Heart left ventricle (tissue), 16 donors: ENCODE measurements at regions not wholly inside any gene's neighbourhood (a gene's known extent, or its start where the extent isn't known, plus 50 kb on each side); places are given as distances from the start of the nearest gene placed in this dataset.

ENCODE experiments used
- ATAC-seq, 4 donors: fragments of 200-7000 bp; cut with Tn5 transposase; one replicate each; pipeline ENCODE4 v1.9.1; 2020 to 2022; ENCODE audit warnings: moderate library complexity in 4 of 4, mild to moderate bottlenecking in 3 of 4, moderate number of reproducible peaks in 1 of 4
- DNase-seq, 5 donors: peaks; one replicate each; pipeline ENCODE4 v3.0.0-alpha.2; 2020
- H3K27ac ChIP-seq, 12 donors: fragments of 200-600 bp; sonication (generic) in 4 of 12; one replicate each; pipeline versions ENCODE4 v1.5.0 to v1.8.0; 2016 to 2022; ENCODE audit warnings: mild to moderate bottlenecking in 2 of 12
- H3K27me3 ChIP-seq, 9 donors: fragments of 200-600 bp; sonication (generic) in 2 of 9; one replicate each; pipeline versions ENCODE4 v1.5.1 to v1.8.0; 2016 to 2022; ENCODE audit warnings: mild to moderate bottlenecking in 3 of 9
- H3K36me3 ChIP-seq, 9 donors: fragments of 200-600 bp; sonication (generic) in 2 of 9; one replicate each; pipeline versions ENCODE4 v1.5.0 to v1.8.0; 2018 to 2022; ENCODE audit warnings: mild to moderate bottlenecking in 2 of 9
- H3K4me1 ChIP-seq, 12 donors: fragments of 200-600 bp; sonication (generic) in 4 of 12; one replicate each; pipeline versions ENCODE4 v1.5.0 to v1.8.0; 2016 to 2022; ENCODE audit warnings: mild to moderate bottlenecking in 3 of 12
- H3K4me3 ChIP-seq, 12 donors: fragments of 200-600 bp; sonication (generic) in 4 of 12; one replicate each; pipeline versions ENCODE4 v1.5.0 to v1.8.0; 2017 to 2022; ENCODE audit warnings: mild to moderate bottlenecking in 9 of 12, moderate library complexity in 4 of 12
- H3K9me3 ChIP-seq, 12 donors: fragments of 200-600 bp; sonication (generic) in 4 of 12; one replicate each; pipeline versions ENCODE4 v1.5.0 to v1.8.0; 2016 to 2022; ENCODE audit warnings: mild to moderate bottlenecking in 1 of 12
- POLR2A ChIP-seq, 2 donors: fragments of 450-650 bp; IDR thresholded peaks; one replicate each; pipeline ENCODE4 v1.6.1; 2017; ENCODE audit warnings: antibody characterized with exemption in 2 of 2, mild to moderate bottlenecking in 2 of 2, moderate library complexity in 2 of 2
- WGBS, 4 donors: extraction: QIAGEN DNeasy Blood & Tissue Kit in 2 of 4; methylation state at CpG; one replicate each; pipeline versions ENCODE4 v1.1.5 to v1.1.7; 2013 to 2018; 5-methylcytosine and 5-hydroxymethylcytosine counted together
- intact Hi-C, 10 donors: fragments of 100-400 bp; cut with DNase I; formaldehyde crosslinking; loops; one replicate each; pipeline versions ENCODE4 v1.11.1 to v1.14.2; 2022
- TF ChIP-seq, protein P1 (sequence below), 12 donors: fragments of 200-600 bp; sonication (generic) in 4 of 12; IDR thresholded peaks; one replicate each; pipeline versions ENCODE4 v1.5.0 to v1.8.0; 2018 to 2022; ENCODE audit warnings: antibody characterized with exemption in 12 of 12, mild to moderate bottlenecking in 5 of 12
- donor health status: ischemic (EF 13 %, LVEDD 7.1; RV severe dilation, severe dysfunction).
- donor health status: healthy with polysubstance abuse.
- donor health status: DM: no; HTN: yes; CAD: no.
- donor health status: DM: no; HTN: no; CAD: no.
- donor health status: ischemic (EF 25% LVEDD 6.9; RV normal size, moderate dysfunction).
- donor health status: ischemic (EF 25% LVEDD 5.7; RV mildly dilated, moderate dysfunction).
- donor health status: healthy.
- donor health status: DM: yes; HTN: yes; CAD: no.
- donor health status: ischemic (EF 35%, LVEDD 5.7; RV mildly dilated, moderate dysfunction).
- donor health status: nonischemic (EF 11% LVEDD 7.7; RV severe dilation, severe dysfunction).
- donor health status: DM: yes; HTN: yes; CAD: no.
- donor health status: PGD.
- donor health status: ischemic (EF 29% LVEDD 5.4; RV normal size, mild dysfunction).
- donor health status: nonischemic (EF 23%, LVEDD 6.1; RV moderate dilation, normal function).

DNA sequence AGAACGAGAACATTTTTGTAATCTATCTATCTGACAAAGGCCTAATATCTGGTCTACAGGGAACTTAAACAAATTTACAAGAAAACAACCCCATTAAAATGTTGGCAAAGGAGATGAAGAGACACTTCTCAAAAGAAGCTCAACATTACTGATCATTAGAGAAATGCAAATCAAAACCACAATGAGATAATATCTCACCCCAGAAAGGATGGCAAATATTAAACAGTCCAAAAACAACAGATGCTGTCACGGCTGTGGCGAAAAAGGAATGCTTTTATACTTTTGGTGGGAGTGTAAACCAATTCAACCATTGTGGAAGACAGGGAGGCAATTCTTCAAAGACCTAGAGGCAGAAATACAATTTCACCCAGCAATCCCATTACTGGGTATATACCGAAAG lies 2284.8 kb downstream of the ARAP2 start:
- no peaks in the 10 kb centered on the region for H3K4me1 ChIP-seq
- H3K27me3 ChIP-seq, result no peaks in the 10 kb centered on the region
- no peaks in the 10 kb centered on the region for H3K36me3 ChIP-seq
- ATAC-seq (no peak), DNase-seq (no peak)
- H3K4me3 ChIP-seq, result no peak overlapping the region
- no peak overlapping the region for H3K27ac ChIP-seq
- TF ChIP-seq, protein P1, sequence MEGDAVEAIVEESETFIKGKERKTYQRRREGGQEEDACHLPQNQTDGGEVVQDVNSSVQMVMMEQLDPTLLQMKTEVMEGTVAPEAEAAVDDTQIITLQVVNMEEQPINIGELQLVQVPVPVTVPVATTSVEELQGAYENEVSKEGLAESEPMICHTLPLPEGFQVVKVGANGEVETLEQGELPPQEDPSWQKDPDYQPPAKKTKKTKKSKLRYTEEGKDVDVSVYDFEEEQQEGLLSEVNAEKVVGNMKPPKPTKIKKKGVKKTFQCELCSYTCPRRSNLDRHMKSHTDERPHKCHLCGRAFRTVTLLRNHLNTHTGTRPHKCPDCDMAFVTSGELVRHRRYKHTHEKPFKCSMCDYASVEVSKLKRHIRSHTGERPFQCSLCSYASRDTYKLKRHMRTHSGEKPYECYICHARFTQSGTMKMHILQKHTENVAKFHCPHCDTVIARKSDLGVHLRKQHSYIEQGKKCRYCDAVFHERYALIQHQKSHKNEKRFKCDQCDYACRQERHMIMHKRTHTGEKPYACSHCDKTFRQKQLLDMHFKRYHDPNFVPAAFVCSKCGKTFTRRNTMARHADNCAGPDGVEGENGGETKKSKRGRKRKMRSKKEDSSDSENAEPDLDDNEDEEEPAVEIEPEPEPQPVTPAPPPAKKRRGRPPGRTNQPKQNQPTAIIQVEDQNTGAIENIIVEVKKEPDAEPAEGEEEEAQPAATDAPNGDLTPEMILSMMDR (IDR thresholded peaks at IDR 0.05), result no peak
- TF ChIP-seq POLR2A (IDR thresholded peaks at IDR 0.05), result no peak
- H3K9me3 ChIP-seq, result peaks cover 0 to 8% (median 0%) of the 10 kb centered on the region in 12 donors
- intact Hi-C loops, result no loop called here
- WGBS, 4 donors, result 75 to 86% (median 79%) methylated on average over 4 of the region's 4 CpGs

DNA sequence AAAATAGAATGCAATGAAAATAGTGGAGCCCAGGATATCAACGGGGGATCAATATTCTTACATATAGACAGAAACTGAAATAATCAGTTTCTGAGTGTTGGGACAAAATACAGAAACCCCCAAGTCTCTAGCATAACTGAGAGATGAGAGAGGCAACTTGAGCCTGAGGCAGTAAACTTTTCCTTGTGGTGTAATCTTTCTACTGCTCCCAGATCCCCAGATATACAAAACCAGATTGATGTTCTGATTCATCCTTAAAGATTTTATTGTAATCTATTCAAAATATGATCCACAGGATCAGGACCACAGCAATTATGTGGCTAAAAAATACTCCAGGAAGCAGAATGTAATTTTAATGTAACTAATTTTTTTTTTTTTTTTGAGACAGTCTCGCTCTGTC lies 2282.6 kb downstream of the ARAP2 start:
- intact Hi-C loops, result no loop called here
- Histone ChIP-seq H3K9me3 (peaks cover 0 to 9% (median 0%) of the 10 kb centered on the region in 12 donors), H3K27me3 (no peaks in the 10 kb centered on the region), H3K4me1 (no peaks in the 10 kb centered on the region), H3K27ac (no peak overlapping the region), H3K36me3 (no peaks in the 10 kb centered on the region), H3K4me3 (no peak overlapping the region)
- TF ChIP-seq, protein P1 (IDR thresholded peaks at IDR 0.05), result no peak
- no peak for TF ChIP-seq POLR2A (IDR thresholded peaks at IDR 0.05)
- no peak for DNase-seq
- ATAC-seq, result no peak
- WGBS, 4 donors, result 79 to 86% (median 80%) methylated on average over 2 of the region's 2 CpGs

DNA sequence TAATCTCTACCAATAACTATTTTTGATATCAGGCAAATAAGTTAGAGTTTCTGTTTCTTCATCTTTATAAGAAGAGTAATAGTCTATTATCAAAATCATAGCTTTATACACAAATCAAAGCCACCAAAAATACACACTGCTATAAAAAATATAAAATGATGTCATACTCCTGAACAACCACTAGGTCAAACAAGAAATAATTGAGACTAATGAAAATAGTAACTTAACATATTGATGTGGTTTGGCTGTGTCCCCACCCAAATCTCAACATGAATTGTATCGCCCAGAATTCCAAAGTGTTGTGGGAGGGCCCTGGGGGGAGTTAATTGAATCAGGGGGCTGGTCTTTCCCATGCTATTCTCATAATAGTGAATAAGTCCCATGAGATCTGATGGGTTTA lies 2277.5 kb downstream of the ARAP2 start:
- Histone ChIP-seq H3K27me3 (no peaks in the 10 kb centered on the region), H3K9me3 (peaks cover 0 to 25% (median 10%) of the 10 kb centered on the region in 12 donors), H3K36me3 (no peaks in the 10 kb centered on the region), H3K27ac (no peak overlapping the region), H3K4me3 (no peak overlapping the region), H3K4me1 (no peaks in the 10 kb centered on the region)
- TF ChIP-seq, protein P1 (IDR thresholded peaks at IDR 0.05), result peak in 2 of 12 donors; percentile 34 to 41
- TF ChIP-seq POLR2A (IDR thresholded peaks at IDR 0.05), result no peak
- intact Hi-C loops, result no loop called here
- WGBS, 4 donors, result 31 to 93% (median 91%) methylated on average over 1 of the region's 1 CpG
- DNase-seq (no peak), ATAC-seq (no peak)

DNA sequence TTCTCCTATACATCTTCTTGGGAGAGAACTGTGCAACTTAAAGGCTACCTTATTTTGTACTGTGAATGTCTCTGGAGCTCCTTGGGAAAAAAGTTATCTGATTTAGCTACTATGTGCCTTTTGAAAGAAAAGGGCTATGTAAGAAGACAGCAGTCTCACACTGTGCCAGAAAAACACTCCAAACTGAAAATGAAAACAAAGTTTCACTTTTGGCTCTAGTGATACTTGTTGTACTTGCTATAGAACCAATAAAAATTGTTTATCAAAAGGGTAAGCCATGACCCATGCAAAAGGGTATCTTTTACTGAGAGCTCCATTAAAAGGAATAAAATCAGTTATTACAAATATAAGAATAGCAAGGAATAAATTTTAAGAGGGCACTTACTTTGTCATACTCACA lies 2270.0 kb downstream of the ARAP2 start:
- DNase-seq, result no peak
- H3K36me3 ChIP-seq, result no peaks in the 10 kb centered on the region
- no peak for ATAC-seq
- no peak overlapping the region for H3K4me3 ChIP-seq
- H3K27me3 ChIP-seq, result no peaks in the 10 kb centered on the region
- no peaks in the 10 kb centered on the region for H3K4me1 ChIP-seq
- peaks cover 0 to 14% (median 8%) of the 10 kb centered on the region in 12 donors for H3K9me3 ChIP-seq
- no peak overlapping the region for H3K27ac ChIP-seq
- intact Hi-C loops, result no loop called here
- TF ChIP-seq, protein P1 (IDR thresholded peaks at IDR 0.05), result no peak
- TF ChIP-seq POLR2A (IDR thresholded peaks at IDR 0.05), result no peak
